ENCODE measurements at regions not wholly inside any gene's neighbourhood (a gene's known extent, or its start where the extent isn't known, plus 50 kb on each side); places are given as distances from the start of the nearest gene placed in this dataset.

GRCh38 chr5:165228184-165228583, 1722.8 kb downstream of the MAT2B start:
- TF ChIP-seq CTCF (IDR thresholded peaks at IDR 0.05; ENCODE audit: low read length) (no peak), EZH2 (IDR thresholded peaks at IDR 0.05; ENCODE audit: borderline replicate concordance, low read length) (no peak)
